Renal pelvis (tissue), 1 donor: ENCODE measurements at regions not wholly inside any gene's neighbourhood (a gene's known extent, or its start where the extent isn't known, plus 50 kb on each side); places are given as distances from the start of the nearest gene placed in this dataset.
"Not testable (repeated sequence)": the region's sequence is repeated elsewhere in the genome, so short reads cannot be mapped to it uniquely, and the experiment has no call there.

Experiments
- DNase-seq: peaks from one replicate; pipeline ENCODE4 v3.0.0-alpha.2; 2013

- no peak for DNase-seq
Measured at GRCh38 chr4:27964095-27964494, 1103.5 kb downstream of the STIM2 start.

GRCh38 chr4:27966664-27967063 is 1106.0 kb downstream of the STIM2 start:
- DNase-seq: no peak

DNA sequence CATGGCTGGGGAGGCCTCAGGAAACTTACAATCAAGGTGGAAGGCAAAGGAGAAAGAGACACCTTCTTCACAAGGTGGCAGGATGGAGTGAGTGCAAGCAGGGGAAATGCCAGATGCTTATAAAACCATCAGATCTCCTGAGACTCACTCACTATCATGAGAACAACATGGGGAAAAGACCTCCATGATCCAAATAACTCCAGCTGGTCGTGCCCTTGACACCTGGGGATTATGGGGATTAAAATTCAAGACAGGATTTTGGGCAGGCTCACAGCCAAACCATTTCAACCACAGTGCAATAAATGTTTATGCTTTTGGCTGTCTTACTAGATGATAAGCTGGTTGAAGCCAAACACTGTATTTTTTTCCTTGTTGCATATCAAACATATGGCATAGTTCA is 1112.4 kb downstream of the STIM2 start:
- no peak for DNase-seq

DNA sequence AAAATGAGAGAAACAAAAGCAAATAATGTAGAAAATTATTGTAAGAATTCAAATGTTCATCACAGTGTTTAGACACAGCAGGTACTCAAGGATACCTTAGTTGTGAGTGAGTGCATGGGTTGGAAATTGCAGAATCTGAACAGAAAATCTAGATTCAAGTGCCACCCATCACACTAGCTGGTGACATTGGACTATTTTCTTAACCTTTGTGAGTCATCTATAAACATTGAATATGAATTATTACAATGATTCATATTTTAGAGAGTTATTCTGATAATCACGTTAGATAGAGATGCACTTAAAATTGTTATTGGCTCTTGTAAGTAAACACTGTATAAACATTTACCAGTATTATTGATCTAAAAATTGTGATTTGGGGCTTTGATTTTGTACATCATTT is 1113.1 kb downstream of the STIM2 start:
- DNase-seq: no peak

- DNase-seq: no peak
Measured at GRCh38 chr4:27974339-27974738, 1113.7 kb downstream of the STIM2 start.

- DNase-seq: not testable (repeated sequence)
Measured at GRCh38 chr4:27974881-27975280, 1114.2 kb downstream of the STIM2 start.

DNA sequence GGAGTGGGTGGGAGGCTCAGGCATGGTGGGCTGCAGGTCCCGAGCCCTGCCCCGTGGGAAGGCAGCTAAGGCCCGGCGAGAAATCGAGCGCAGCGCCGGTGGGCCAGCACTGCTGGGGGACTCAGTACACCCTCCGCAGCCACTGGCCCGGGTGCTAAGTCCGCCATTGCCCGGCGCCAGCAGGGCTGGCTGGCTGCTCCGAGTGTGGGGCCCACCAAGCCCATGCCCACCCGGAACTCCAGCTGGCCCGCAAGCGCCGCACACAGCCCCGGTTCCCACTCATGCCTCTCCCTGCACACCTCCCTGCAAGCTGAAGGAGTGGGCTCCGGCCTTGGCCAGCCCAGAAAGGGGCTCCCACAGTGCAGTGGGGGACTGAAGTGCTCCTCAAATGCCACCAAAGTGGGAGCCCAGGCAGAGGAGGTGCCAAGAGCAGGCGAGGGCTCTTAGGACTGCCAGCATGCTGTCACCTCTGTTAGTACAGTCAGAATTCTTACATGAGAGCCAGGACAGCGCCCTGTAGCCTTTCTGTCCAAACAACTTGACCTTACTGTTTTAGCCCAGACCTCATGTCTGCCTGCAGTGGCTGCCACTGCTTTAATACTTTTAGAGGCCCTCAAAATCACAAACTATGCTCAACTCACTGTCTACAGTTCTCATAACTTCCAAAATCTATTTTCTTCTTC is 1117.9 kb downstream of the STIM2 start:
- DNase-seq: not testable (repeated sequence)

DNA sequence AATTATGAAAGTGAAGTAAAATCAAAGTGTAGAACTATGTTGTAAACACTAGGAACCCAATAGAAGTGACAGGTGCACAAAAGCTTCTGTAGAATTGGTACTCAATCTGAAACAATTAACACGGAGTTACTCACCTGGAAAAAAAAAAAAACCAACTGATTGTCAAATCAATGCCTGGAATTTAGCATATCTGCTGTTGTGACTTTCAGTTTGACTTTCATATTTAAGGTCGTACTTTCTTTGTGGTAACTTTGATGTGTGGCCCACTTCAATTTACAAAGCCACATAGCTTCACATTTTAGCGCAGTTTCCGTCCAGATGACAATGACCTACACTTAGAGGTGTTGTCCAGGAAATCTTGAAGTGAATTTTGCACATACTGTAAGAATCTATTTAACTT is 1124.9 kb downstream of the STIM2 start:
- DNase-seq: no peak

DNA sequence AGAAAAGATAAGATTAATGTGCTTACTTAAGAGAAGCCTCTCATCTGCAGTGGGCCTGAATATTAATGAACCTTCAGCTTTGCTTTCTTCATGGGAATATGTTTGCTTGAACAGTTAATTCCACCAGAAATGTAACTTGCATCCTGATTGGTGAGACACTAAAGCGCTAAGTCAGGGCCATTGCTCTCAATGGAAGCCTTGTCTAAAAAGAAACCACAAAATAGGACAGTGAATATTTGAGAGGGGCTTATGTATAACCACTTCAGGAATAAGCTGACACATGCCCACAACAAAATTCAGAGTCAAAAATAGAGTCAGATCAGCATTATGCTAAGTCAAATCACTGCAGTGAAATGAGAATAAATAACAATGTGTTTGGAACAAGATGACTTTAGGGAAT is 1125.8 kb downstream of the STIM2 start:
- DNase-seq: no peak

DNA sequence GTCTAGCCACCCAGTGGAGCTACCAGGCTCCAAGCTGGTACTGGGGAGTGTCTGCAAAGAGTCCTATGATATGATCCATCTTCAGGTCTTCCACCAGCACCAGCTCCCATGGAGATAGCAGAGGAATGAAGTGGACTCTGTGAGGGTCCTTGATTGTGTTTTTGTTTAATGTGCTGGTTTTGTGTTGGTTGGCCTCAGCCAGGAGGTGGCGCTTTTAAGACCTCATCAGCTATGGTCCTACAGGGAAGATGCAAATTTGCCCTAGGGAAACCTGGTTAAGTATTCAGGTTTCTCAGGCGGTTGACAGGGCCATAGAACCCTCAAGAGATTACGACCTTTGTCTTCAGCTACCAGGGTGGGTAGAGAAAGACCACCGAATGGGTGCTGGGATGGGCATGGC is 1141.1 kb downstream of the STIM2 start:
- no peak for DNase-seq

GRCh38 chr4:28004520-28004919 is 1143.9 kb downstream of the STIM2 start:
- DNase-seq: no peak

DNA sequence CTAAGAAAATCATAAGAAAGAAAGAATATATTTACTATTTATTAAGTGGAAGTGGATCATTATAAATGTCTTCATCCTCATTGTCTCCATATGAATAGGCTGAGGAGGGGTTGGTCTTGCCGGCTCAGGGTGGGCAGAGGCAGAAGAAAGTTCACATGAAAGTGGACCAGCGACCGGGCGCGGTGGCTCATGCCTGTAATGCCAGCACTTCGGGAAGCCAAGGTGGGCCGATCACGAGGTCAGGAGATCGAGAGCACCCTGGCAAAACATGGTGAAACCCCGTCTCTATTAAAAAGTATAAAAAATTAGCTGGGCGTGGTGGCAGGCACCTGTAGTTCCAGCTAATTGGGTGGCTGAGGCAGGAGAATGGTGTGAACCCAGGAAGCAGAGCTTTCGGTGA is 1145.4 kb downstream of the STIM2 start:
- DNase-seq: no peak

DNA sequence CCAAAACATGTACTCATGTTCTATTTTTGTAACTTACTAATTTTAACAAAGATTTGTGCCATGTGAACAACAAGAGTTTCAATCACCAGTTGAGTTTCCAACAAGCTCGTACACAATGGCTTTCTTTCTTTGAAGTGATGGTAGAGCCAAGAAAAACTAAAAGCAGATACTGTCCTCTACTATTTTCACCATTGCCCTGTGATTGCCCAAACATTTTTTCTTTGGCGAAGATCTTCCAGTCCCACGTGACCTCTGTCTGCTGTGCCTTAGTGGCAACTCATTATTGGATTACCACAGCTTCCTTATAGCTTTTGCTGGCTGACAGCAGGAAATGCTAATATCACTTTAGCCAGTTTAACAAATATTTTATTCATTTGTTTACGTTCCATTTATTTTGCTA is 1147.1 kb downstream of the STIM2 start:
- DNase-seq: no peak

- DNase-seq: no peak
Measured at GRCh38 chr4:28009541-28009940, 1148.9 kb downstream of the STIM2 start.

DNA sequence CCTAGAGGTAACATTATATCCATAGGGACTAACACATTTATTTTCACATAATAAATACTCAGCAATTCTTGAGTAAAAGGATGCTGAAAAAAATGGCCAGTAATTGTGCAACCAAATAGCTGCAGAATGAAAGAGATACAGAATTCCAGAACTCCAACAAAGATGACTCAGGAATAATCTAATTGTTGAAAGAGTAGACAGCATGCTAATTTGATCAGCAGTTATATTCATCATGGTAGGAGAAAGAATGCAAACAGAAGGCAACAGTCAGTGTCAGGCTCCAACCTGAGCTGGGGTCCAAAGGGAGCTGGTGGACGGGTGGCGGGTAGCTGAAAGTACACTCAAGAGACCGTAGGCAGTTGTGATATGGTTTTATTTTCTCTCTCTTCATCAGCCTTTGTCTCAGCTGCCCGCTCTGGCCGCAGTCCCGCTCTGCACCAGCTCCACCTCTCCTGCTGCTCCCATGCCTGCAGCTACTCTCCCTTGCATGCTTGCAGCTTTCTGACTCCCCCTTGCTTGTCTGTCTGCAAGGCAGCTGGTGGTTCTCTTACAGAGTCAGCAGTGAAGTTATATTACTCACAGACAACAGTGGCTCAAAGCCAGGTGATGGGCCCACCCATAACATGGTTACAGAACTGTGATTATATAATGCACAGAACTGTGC is 1150.1 kb downstream of the STIM2 start:
- peak; percentile 1 for DNase-seq

DNA sequence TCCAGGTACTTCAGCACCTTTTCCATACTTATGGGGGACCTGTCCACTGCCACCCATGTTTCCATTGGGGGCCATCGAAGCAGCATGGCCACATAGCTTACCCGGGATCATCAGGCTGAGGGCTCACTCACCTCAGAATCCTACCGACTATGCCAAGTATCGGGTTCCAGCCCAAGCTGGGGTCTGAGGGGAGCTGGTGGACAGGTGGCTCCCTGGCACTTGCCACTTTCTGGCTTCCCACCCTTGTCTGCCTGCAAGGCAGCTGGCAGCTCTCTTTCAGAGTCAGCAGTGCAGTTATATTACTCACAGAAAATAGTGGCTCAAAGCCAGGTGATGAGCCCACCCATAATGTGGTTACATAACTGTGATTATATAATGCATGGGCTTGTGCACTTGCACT is 1153.8 kb downstream of the STIM2 start:
- no peak for DNase-seq

DNA sequence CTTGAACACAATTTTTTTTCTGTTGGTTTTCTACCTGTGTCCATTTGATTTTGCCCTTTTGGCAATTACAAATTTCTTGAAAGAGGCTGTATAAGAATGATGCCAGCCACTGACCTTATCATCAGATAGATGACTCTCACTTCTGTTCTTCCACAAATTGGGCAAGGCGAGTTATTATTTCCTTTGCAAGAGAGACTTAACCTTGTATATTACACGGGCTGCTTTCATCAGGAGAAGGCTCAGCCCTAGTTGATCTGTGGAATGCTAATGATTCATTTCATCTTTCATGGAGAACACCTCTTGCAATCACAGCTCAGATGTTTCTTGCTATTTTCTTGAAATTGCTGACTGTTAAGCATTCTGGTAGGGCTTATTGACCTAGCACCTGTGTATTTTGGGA is 1155.4 kb downstream of the STIM2 start:
- no peak for DNase-seq

- DNase-seq: not testable (repeated sequence)
Measured at GRCh38 chr4:28038253-28038652, 1177.6 kb downstream of the STIM2 start.

DNA sequence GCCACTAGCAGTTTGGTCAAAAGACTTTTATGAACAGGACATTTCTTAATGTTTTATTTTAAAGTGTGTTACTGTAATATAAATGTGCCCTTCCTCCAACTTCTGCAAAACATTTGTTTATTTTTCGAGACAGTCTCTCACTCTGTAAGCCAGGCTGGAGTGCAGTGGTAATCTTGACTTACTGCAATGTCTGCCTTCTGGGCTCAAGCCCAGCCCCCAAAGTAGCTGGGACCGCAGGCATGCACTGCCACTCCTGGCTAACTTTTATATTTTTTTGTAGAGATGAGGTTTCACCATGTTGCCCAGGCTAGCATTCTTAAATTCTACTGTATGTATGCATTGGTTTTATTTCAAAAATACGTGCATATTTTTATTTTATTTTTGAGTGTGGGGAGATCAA is 1201.9 kb downstream of the STIM2 start:
- no peak for DNase-seq

- no peak for DNase-seq
Measured at GRCh38 chr4:28073860-28074555, 1213.4 kb downstream of the STIM2 start.

DNA sequence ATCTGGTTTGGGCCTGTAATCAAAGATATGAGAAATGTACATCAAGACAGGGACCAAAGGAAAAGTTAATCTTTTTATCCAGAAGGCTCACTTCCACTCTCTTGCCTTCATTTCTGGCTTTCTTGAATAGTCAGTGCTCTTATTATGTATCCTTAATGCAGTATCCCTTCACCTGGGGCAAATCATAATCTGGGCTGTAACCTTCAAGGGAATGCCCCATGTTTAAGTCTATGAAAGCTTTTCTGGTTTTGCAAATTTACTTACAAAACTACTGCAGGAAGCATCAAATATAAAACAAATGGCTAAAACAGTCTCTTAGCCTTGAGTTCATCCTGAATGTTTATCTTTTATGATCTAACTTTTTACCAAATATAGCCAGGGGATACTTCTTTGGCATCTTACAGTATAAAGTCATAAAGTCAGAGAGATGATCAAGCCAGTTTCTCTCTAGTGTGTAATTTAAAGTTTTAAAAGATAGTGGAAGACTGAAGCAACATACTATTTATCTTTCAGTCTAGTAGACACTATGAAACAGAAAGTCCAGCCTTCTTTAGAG is 1214.8 kb downstream of the STIM2 start:
- no peak for DNase-seq

- not testable (repeated sequence) for DNase-seq
Measured at GRCh38 chr4:28077203-28077602, 1216.6 kb downstream of the STIM2 start.
